Lung (tissue), 11 donors: ENCODE measurements at regions not wholly inside any gene's neighbourhood (a gene's known extent, or its start where the extent isn't known, plus 50 kb on each side); places are given as distances from the start of the nearest gene placed in this dataset.

ENCODE experiments used
- ATAC-seq: fragments of 200-7000 bp; cut with Tn5 transposase; one replicate; pipeline ENCODE4 v1.9.1; 2020; ENCODE audit warnings: moderate number of reproducible peaks; ENCODE audit not compliant: insufficient read depth, low FRiP score
- DNase-seq, 3 donors: peaks; one replicate each; pipeline ENCODE4 v3.0.0-alpha.2; 2013 to 2017
- H3K27ac ChIP-seq, 2 donors: one replicate each; pipeline ENCODE4 v1.5.1; 2013; ENCODE audit warnings: mild to moderate bottlenecking in 2 of 2, moderate library complexity in 2 of 2, control low read depth in 1 of 2, inconsistent platforms in 1 of 2, low read depth in 1 of 2, low read length in 1 of 2
- H3K27me3 ChIP-seq, 3 donors: one replicate each; pipeline ENCODE4 v1.5.1; 2013; ENCODE audit warnings: low read length in 2 of 3; ENCODE audit not compliant: control insufficient read depth in 3 of 3, insufficient read depth in 3 of 3
- H3K36me3 ChIP-seq, 4 donors: one replicate each; pipeline ENCODE4 v1.5.1; 2013; ENCODE audit warnings: low read length in 4 of 4, mild to moderate bottlenecking in 1 of 4, moderate library complexity in 1 of 4; ENCODE audit not compliant: control insufficient read depth in 4 of 4, insufficient read depth in 4 of 4
- H3K4me1 ChIP-seq, 5 donors: one replicate each; pipeline ENCODE4 v1.5.1; 2013; ENCODE audit warnings: low read length in 5 of 5, mild to moderate bottlenecking in 2 of 5, moderate library complexity in 1 of 5; ENCODE audit not compliant: control insufficient read depth in 5 of 5, insufficient read depth in 5 of 5
- H3K4me3 ChIP-seq: one replicate; pipeline ENCODE4 v1.5.1; 2013; ENCODE audit warnings: mild to moderate bottlenecking, control low read depth, moderate library complexity
- H3K9ac ChIP-seq, 2 donors: one replicate each; pipeline ENCODE4 v1.5.1; 2013; ENCODE audit warnings: low read length in 2 of 2, control low read depth in 1 of 2; ENCODE audit not compliant: insufficient read depth in 1 of 2
- H3K9me3 ChIP-seq, 4 donors: one replicate each; pipeline ENCODE4 v1.5.1; 2013; ENCODE audit warnings: low read length in 3 of 4, mild to moderate bottlenecking in 1 of 4, moderate library complexity in 1 of 4; ENCODE audit not compliant: control insufficient read depth in 4 of 4, insufficient read depth in 3 of 4
- WGBS, 2 donors: extraction: QIAGEN DNeasy Blood & Tissue Kit; methylation state at CpG; one replicate each; pipeline ENCODE4 v1.1.7; 2013; 5-methylcytosine and 5-hydroxymethylcytosine counted together
- TF ChIP-seq, protein P1 (sequence below): IDR thresholded peaks from 2 replicates; pipeline ENCODE4 v1.5.1; 2012; ENCODE audit warnings: mild to moderate bottlenecking; ENCODE audit errors: control extremely low read depth, extremely low read depth
- donor health status: control.
- donor health status: control.
- donor health status: Bipolar disorder and iron deficiency.
- donor health status: healthy.
- donor health status: DM: yes; HTN: yes; CAD: no.

GRCh38 chr13:65011378-65011777 is 2218.8 kb downstream of the PCDH9 start:
- ATAC-seq (no peak), DNase-seq (peak in 2 of 3 donors; percentile 2 to 19)
- H3K9me3 ChIP-seq = no peaks in the 10 kb centered on the region
- H3K27ac ChIP-seq = no peak overlapping the region
- no peaks in the 10 kb centered on the region for H3K36me3 ChIP-seq
- WGBS, 2 donors = 54 to 66% methylated on average over 3 of the region's 3 CpGs
- no peaks in the 10 kb centered on the region for H3K4me1 ChIP-seq
- H3K27me3 ChIP-seq = no peaks in the 10 kb centered on the region
- no peak overlapping the region for H3K9ac ChIP-seq
- TF ChIP-seq, protein P1, sequence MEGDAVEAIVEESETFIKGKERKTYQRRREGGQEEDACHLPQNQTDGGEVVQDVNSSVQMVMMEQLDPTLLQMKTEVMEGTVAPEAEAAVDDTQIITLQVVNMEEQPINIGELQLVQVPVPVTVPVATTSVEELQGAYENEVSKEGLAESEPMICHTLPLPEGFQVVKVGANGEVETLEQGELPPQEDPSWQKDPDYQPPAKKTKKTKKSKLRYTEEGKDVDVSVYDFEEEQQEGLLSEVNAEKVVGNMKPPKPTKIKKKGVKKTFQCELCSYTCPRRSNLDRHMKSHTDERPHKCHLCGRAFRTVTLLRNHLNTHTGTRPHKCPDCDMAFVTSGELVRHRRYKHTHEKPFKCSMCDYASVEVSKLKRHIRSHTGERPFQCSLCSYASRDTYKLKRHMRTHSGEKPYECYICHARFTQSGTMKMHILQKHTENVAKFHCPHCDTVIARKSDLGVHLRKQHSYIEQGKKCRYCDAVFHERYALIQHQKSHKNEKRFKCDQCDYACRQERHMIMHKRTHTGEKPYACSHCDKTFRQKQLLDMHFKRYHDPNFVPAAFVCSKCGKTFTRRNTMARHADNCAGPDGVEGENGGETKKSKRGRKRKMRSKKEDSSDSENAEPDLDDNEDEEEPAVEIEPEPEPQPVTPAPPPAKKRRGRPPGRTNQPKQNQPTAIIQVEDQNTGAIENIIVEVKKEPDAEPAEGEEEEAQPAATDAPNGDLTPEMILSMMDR = no peak
- H3K4me3 ChIP-seq = no peak overlapping the region

DNA sequence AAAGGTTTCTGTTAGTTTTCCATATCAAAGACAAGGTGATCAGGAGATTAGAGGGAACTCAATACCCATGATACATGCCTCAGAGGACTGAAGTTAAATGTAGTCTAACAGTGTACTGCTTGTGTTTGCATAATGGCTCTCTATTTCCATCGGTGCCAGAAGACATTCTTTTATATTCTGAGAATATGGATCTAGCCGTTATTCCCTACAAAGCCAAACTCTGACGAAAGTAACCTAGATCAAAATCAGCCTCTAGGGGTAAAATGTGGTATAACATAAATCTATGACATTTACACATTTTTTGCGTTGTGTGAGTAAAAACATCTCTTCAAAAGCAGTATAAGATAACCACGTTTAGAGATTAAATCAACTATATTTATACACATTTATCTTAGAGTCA is 2232.7 kb downstream of the PCDH9 start:
- Histone ChIP-seq H3K27ac (no peak overlapping the region), H3K4me3 (no peak overlapping the region), H3K9me3 (peaks cover 0 to 3% (median 0%) of the 10 kb centered on the region in 4 donors), H3K4me1 (no peaks in the 10 kb centered on the region), H3K36me3 (no peaks in the 10 kb centered on the region), H3K27me3 (no peaks in the 10 kb centered on the region), H3K9ac (no peak overlapping the region)
- WGBS, 2 donors = 81 to 91% methylated on average over 5 of the region's 5 CpGs
- ATAC-seq = no peak
- no peak for DNase-seq
- TF ChIP-seq, protein P1 = no peak

- Histone ChIP-seq H3K9me3 (peaks cover 0 to 3% (median 0%) of the 10 kb centered on the region in 4 donors), H3K27me3 (no peaks in the 10 kb centered on the region), H3K9ac (no peak overlapping the region), H3K4me3 (no peak overlapping the region), H3K4me1 (no peaks in the 10 kb centered on the region), H3K36me3 (no peaks in the 10 kb centered on the region), H3K27ac (no peak overlapping the region)
- no peak for DNase-seq
- TF ChIP-seq, protein P1 = no peak
- WGBS, 2 donors = 68 to 76% methylated on average over 4 of the region's 4 CpGs
- ATAC-seq = no peak
Measured at GRCh38 chr13:64993514-64994164, 2236.5 kb downstream of the PCDH9 start.

- H3K27me3 ChIP-seq = no peaks in the 10 kb centered on the region
- ATAC-seq = no peak
- 45 to 61% methylated on average over 2 of the region's 2 CpGs for WGBS, 2 donors
- no peak overlapping the region for H3K9ac ChIP-seq
- H3K4me1 ChIP-seq = no peaks in the 10 kb centered on the region
- DNase-seq = no peak
- no peak overlapping the region for H3K4me3 ChIP-seq
- H3K27ac ChIP-seq = no peak overlapping the region
- H3K36me3 ChIP-seq = no peaks in the 10 kb centered on the region
- TF ChIP-seq, protein P1 = no peak
- H3K9me3 ChIP-seq = peaks cover 0 to 3% (median 0%) of the 10 kb centered on the region in 4 donors
Measured at GRCh38 chr13:64992314-64992713, 2237.8 kb downstream of the PCDH9 start.
